A673 (cell line): ENCODE measurements at regions not wholly inside any gene's neighbourhood (a gene's known extent, or its start where the extent isn't known, plus 50 kb on each side); places are given as distances from the start of the nearest gene placed in this dataset.

Source experiments
- BruUV-seq: library from RNA; stranded (reverse); fragments of 400-500 nt; replicated peaks from 2 replicates; lab custom pipeline; 2021; lab: Mats Ljungman, UMichigan
- CTCF ChIA-PET: fragments of 300-600 bp; sonication (Branson Sonifier 250); formaldehyde crosslinking; loops from one replicate; lab custom pipeline; 2022; ENCODE audit warnings: antibody characterized with exemption; lab: Charles Lee
- POLR2A ChIA-PET: fragments of 300-600 bp; sonication (Branson Sonifier 250); formaldehyde crosslinking; loops from one replicate; lab custom pipeline; 2022; ENCODE audit warnings: antibody characterized with exemption; ENCODE audit not compliant: low non-redundant PET; lab: Charles Lee
- DNase-seq: peaks from one replicate; pipeline ENCODE4 v3.0.0-alpha.2; 2015; ENCODE audit warnings: low spot score
- H3K27ac ChIP-seq: fragments of 200-600 bp; sonication (generic); 2 replicates; pipeline ENCODE4 v1.5.1; 2016; ENCODE audit warnings: mixed run types, low read depth, mild to moderate bottlenecking, mixed read lengths, antibody characterized with exemption, low read length; ENCODE audit not compliant: poor library complexity, severe bottlenecking
- H3K27me3 ChIP-seq: fragments of 200-600 bp; sonication (generic); replicated peaks from 2 replicates; pipeline ENCODE4 v1.6.1; 2017; ENCODE audit warnings: mixed run types, low read depth, mild to moderate bottlenecking, mixed read lengths, antibody characterized with exemption, low read length; ENCODE audit not compliant: insufficient read depth, poor library complexity
- H3K36me3 ChIP-seq: fragments of 200-600 bp; sonication (generic); 2 replicates; pipeline ENCODE4 v1.6.1; 2016; ENCODE audit warnings: mixed run types, mild to moderate bottlenecking, mixed read lengths, antibody characterized with exemption, low read length; ENCODE audit not compliant: insufficient read depth, poor library complexity, severe bottlenecking
- H3K4me1 ChIP-seq: fragments of 200-600 bp; sonication (generic); 2 replicates; pipeline ENCODE4 v1.6.1; 2017; ENCODE audit warnings: mixed run types, mild to moderate bottlenecking, mixed read lengths, antibody characterized with exemption, low read length; ENCODE audit not compliant: insufficient read depth, poor library complexity, severe bottlenecking
- H3K4me3 ChIP-seq: fragments of 200-600 bp; sonication (generic); 2 replicates; pipeline ENCODE4 v1.5.1; 2016; ENCODE audit warnings: low read depth, mixed run types, mild to moderate bottlenecking, mixed read lengths, low read length; ENCODE audit not compliant: poor library complexity, severe bottlenecking
- H3K9me3 ChIP-seq: fragments of 200-600 bp; sonication (generic); 2 replicates; pipeline ENCODE4 v1.6.1; 2016; ENCODE audit warnings: mixed run types, low read depth, mild to moderate bottlenecking, mixed read lengths, antibody characterized with exemption, low read length; ENCODE audit not compliant: poor library complexity, severe bottlenecking
- CTCF ChIP-seq: fragments of 300-800, 200-600 bp; sonication (generic); conservative IDR thresholded peaks from 2 replicates; pipeline ENCODE4 v1.5.1; 2017; ENCODE audit warnings: low read depth, mild to moderate bottlenecking, antibody characterized with exemption, low read length, moderate library complexity, mixed read lengths
- EZH2 ChIP-seq: fragments of 200-600 bp; sonication (generic); IDR thresholded peaks from 2 replicates; pipeline ENCODE4 v1.6.1; 2017; ENCODE audit warnings: borderline replicate concordance, low read depth, mild to moderate bottlenecking, mixed read lengths, antibody characterized with exemption, low read length; ENCODE audit not compliant: poor library complexity, severe bottlenecking
- intact Hi-C: fragments of 100-400 bp; cut with micrococcal nuclease; formaldehyde crosslinking; loops from one replicate; pipeline ENCODE4 v1.10.0; 2022; ENCODE audit not compliant: unreplicated experiment

GRCh38 chr5:89471115-89471514, 588.1 kb upstream of the MEF2C start:
- no peaks in the 10 kb centered on the region for H3K27me3 ChIP-seq
- no TSS peak for BruUV-seq
- no peaks in the 10 kb centered on the region for H3K4me1 ChIP-seq
- no peak for TF ChIP-seq EZH2
- no peak for TF ChIP-seq CTCF
- no peak overlapping the region for H3K4me3 ChIP-seq
- intact Hi-C loops = no loop called here
- DNase-seq = no peak
- H3K27ac ChIP-seq = no peak overlapping the region
- no peaks in the 10 kb centered on the region for H3K9me3 ChIP-seq
- CTCF ChIA-PET = no interaction called here
- H3K36me3 ChIP-seq = no peaks in the 10 kb centered on the region
- POLR2A ChIA-PET = no interaction called here

- H3K27me3 ChIP-seq = no peaks in the 10 kb centered on the region
- no peak overlapping the region for H3K4me3 ChIP-seq
- TF ChIP-seq EZH2 (no peak), CTCF (no peak)
- DNase-seq = no peak
- no peaks in the 10 kb centered on the region for H3K9me3 ChIP-seq
- no peak overlapping the region for H3K27ac ChIP-seq
- no peaks in the 10 kb centered on the region for H3K4me1 ChIP-seq
- intact Hi-C loops = no loop called here
- ChIA-PET CTCF (no interaction called here), POLR2A (no interaction called here)
- BruUV-seq = no TSS peak
- no peaks in the 10 kb centered on the region for H3K36me3 ChIP-seq
Measured at GRCh38 chr5:89470658-89471057, 587.7 kb upstream of the MEF2C start.

GRCh38 chr5:89458332-89458656, 575.3 kb upstream of the MEF2C start:
- no peaks in the 10 kb centered on the region for H3K36me3 ChIP-seq
- no TSS peak for BruUV-seq
- no peaks in the 10 kb centered on the region for H3K27me3 ChIP-seq
- no peak overlapping the region for H3K27ac ChIP-seq
- ChIA-PET POLR2A (no interaction called here), CTCF (no interaction called here)
- H3K4me3 ChIP-seq = no peak overlapping the region
- DNase-seq = no peak
- no peak for TF ChIP-seq EZH2
- TF ChIP-seq CTCF = no peak
- no peaks in the 10 kb centered on the region for H3K9me3 ChIP-seq
- no peaks in the 10 kb centered on the region for H3K4me1 ChIP-seq
- intact Hi-C loops = no loop called here
